Ovary (tissue), 3 donors: ENCODE measurements at regions not wholly inside any gene's neighbourhood (a gene's known extent, or its start where the extent isn't known, plus 50 kb on each side); places are given as distances from the start of the nearest gene placed in this dataset.

ENCODE experiments used
- CTCF ChIP-seq, 3 donors: fragments of 450-650 bp in 2 of 3; fragments of 200-600 bp in 1 of 3; IDR thresholded peaks; one replicate each; pipeline versions ENCODE4 v1.5.1 to v1.8.0; 2016 to 2022; ENCODE audit warnings: antibody characterized with exemption in 3 of 3, mild to moderate bottlenecking in 1 of 3
- EP300 ChIP-seq: sonication (generic); formaldehyde crosslinking; IDR thresholded peaks from one replicate; pipeline ENCODE4 v1.6.1; 2017; ENCODE audit warnings: antibody characterized with exemption
- POLR2A ChIP-seq: fragments of 450-650 bp; IDR thresholded peaks from one replicate; pipeline ENCODE4 v1.6.1; 2017; ENCODE audit warnings: antibody characterized with exemption, mild to moderate bottlenecking, moderate library complexity
- donor health status: DM: no; HTN: no; CAD: no.

- no peak for TF ChIP-seq CTCF (IDR thresholded peaks at IDR 0.05)
- TF ChIP-seq POLR2A: no peak
- no peak for TF ChIP-seq EP300
Measured at GRCh38 chr3:86333636-86334035, 657.3 kb downstream of the VGLL3 start.
